Lung (tissue), 11 donors: ENCODE measurements at regions not wholly inside any gene's neighbourhood (a gene's known extent, or its start where the extent isn't known, plus 50 kb on each side); places are given as distances from the start of the nearest gene placed in this dataset.
A peak's percentile ranks its signal among the peaks of the same experiment; 100 is the strongest.

Source experiments
- ATAC-seq: fragments of 200-7000 bp; cut with Tn5 transposase; one replicate; pipeline ENCODE4 v1.9.1; 2020; ENCODE audit warnings: moderate number of reproducible peaks; ENCODE audit not compliant: insufficient read depth, low FRiP score
- DNase-seq, 3 donors: peaks; one replicate each; pipeline ENCODE4 v3.0.0-alpha.2; 2013 to 2017
- H3K27ac ChIP-seq, 2 donors: one replicate each; pipeline ENCODE4 v1.5.1; 2013; ENCODE audit warnings: mild to moderate bottlenecking in 2 of 2, moderate library complexity in 2 of 2, control low read depth in 1 of 2, inconsistent platforms in 1 of 2, low read depth in 1 of 2, low read length in 1 of 2
- H3K27me3 ChIP-seq, 3 donors: one replicate each; pipeline ENCODE4 v1.5.1; 2013; ENCODE audit warnings: low read length in 2 of 3; ENCODE audit not compliant: control insufficient read depth in 3 of 3, insufficient read depth in 3 of 3
- H3K36me3 ChIP-seq, 4 donors: one replicate each; pipeline ENCODE4 v1.5.1; 2013; ENCODE audit warnings: low read length in 4 of 4, mild to moderate bottlenecking in 1 of 4, moderate library complexity in 1 of 4; ENCODE audit not compliant: control insufficient read depth in 4 of 4, insufficient read depth in 4 of 4
- H3K4me1 ChIP-seq, 5 donors: one replicate each; pipeline ENCODE4 v1.5.1; 2013; ENCODE audit warnings: low read length in 5 of 5, mild to moderate bottlenecking in 2 of 5, moderate library complexity in 1 of 5; ENCODE audit not compliant: control insufficient read depth in 5 of 5, insufficient read depth in 5 of 5
- H3K4me3 ChIP-seq: one replicate; pipeline ENCODE4 v1.5.1; 2013; ENCODE audit warnings: mild to moderate bottlenecking, control low read depth, moderate library complexity
- H3K9ac ChIP-seq, 2 donors: one replicate each; pipeline ENCODE4 v1.5.1; 2013; ENCODE audit warnings: low read length in 2 of 2, control low read depth in 1 of 2; ENCODE audit not compliant: insufficient read depth in 1 of 2
- H3K9me3 ChIP-seq, 4 donors: one replicate each; pipeline ENCODE4 v1.5.1; 2013; ENCODE audit warnings: low read length in 3 of 4, mild to moderate bottlenecking in 1 of 4, moderate library complexity in 1 of 4; ENCODE audit not compliant: control insufficient read depth in 4 of 4, insufficient read depth in 3 of 4
- WGBS, 2 donors: extraction: QIAGEN DNeasy Blood & Tissue Kit; methylation state at CpG; one replicate each; pipeline ENCODE4 v1.1.7; 2013; 5-methylcytosine and 5-hydroxymethylcytosine counted together
- TF ChIP-seq, protein P1 (sequence below): IDR thresholded peaks from 2 replicates; pipeline ENCODE4 v1.5.1; 2012; ENCODE audit warnings: mild to moderate bottlenecking; ENCODE audit errors: control extremely low read depth, extremely low read depth
- donor health status: control.
- donor health status: control.
- donor health status: Bipolar disorder and iron deficiency.
- donor health status: healthy.
- donor health status: DM: yes; HTN: yes; CAD: no.

GRCh38 chr14:95456281-95456680 is 60.2 kb downstream of the SYNE3 start:
- TF ChIP-seq, protein P1, sequence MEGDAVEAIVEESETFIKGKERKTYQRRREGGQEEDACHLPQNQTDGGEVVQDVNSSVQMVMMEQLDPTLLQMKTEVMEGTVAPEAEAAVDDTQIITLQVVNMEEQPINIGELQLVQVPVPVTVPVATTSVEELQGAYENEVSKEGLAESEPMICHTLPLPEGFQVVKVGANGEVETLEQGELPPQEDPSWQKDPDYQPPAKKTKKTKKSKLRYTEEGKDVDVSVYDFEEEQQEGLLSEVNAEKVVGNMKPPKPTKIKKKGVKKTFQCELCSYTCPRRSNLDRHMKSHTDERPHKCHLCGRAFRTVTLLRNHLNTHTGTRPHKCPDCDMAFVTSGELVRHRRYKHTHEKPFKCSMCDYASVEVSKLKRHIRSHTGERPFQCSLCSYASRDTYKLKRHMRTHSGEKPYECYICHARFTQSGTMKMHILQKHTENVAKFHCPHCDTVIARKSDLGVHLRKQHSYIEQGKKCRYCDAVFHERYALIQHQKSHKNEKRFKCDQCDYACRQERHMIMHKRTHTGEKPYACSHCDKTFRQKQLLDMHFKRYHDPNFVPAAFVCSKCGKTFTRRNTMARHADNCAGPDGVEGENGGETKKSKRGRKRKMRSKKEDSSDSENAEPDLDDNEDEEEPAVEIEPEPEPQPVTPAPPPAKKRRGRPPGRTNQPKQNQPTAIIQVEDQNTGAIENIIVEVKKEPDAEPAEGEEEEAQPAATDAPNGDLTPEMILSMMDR = no peak
- H3K4me1 ChIP-seq = peaks cover 0 to 19% (median 4%) of the 10 kb centered on the region in 5 donors
- peaks cover 0 to under 1% (median 0%) of the 10 kb centered on the region in 3 donors for H3K27me3 ChIP-seq
- DNase-seq (no peak), ATAC-seq (no peak)
- H3K9me3 ChIP-seq = no peaks in the 10 kb centered on the region
- no peak overlapping the region for H3K4me3 ChIP-seq
- 93 to 95% methylated on average over 8 of the region's 8 CpGs for WGBS, 2 donors
- no peak overlapping the region for H3K27ac ChIP-seq
- peaks cover 0 to 21% (median 0%) of the 10 kb centered on the region in 4 donors for H3K36me3 ChIP-seq
- no peak overlapping the region for H3K9ac ChIP-seq

DNA sequence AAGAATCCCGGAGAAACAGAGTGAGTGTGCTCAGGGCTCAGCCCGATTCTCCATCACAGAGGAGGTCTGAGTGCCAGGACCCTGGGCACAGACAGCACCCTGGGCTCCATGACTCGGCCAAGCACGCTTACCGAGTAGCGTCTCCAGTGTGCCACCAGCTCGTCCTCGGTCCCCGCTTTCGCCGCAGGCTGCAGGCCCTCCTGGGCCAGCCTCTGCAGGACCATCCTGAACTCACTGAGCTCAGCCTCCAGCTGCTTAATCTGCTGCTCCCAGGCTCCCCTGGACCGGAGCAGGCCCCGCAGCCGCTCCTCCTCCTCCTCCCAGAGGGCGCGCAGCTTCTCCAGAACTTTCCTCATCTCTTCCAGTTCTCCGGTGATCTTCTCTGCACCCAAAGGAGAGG is 61.2 kb downstream of the SYNE3 start:
- ATAC-seq (no peak), DNase-seq (no peak)
- no peaks in the 10 kb centered on the region for H3K9me3 ChIP-seq
- TF ChIP-seq, protein P1 = no peak
- 97% methylated on average over 17 of the region's 17 CpGs for WGBS, 2 donors
- no peaks in the 10 kb centered on the region for H3K27me3 ChIP-seq
- no peak overlapping the region for H3K4me3 ChIP-seq
- no peak overlapping the region for H3K9ac ChIP-seq
- H3K4me1 ChIP-seq = peaks cover 0 to 9% (median 4%) of the 10 kb centered on the region in 5 donors
- no peak overlapping the region for H3K27ac ChIP-seq
- H3K36me3 ChIP-seq = peaks cover 0 to 24% (median 1%) of the 10 kb centered on the region in 4 donors

DNA sequence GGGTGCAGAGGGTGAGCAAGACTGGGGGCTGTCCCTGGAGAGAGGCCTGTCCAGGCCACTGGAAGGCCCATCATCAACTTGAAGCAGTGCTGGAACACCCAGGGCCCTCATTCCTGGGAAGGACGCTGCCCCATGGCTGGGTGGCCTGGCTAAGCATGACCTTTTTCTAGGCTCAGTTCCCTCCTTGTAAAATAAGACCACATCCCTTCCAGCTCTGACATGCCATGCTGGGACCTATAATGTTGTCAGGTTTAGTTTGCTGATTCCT is 62.8 kb downstream of the SYNE3 start:
- Histone ChIP-seq H3K27ac (no peak overlapping the region), H3K9ac (no peak overlapping the region), H3K4me1 (peaks cover 0 to 4% (median under 1%) of the 10 kb centered on the region in 5 donors), H3K27me3 (no peaks in the 10 kb centered on the region), H3K9me3 (no peaks in the 10 kb centered on the region), H3K4me3 (no peak overlapping the region), H3K36me3 (peaks cover 0 to 36% (median 6%) of the 10 kb centered on the region in 4 donors)
- 93 to 100% methylated on average over 1 of the region's 1 CpG for WGBS, 2 donors
- ATAC-seq (no peak), DNase-seq (no peak)
- TF ChIP-seq, protein P1 = no peak

- H3K4me3 ChIP-seq = no peak overlapping the region
- ATAC-seq (peak; percentile 19), DNase-seq (peak in 1 of 3 donors; percentile 22)
- no peak overlapping the region for H3K27ac ChIP-seq
- H3K36me3 ChIP-seq = peaks cover 0 to 36% (median 6%) of the 10 kb centered on the region in 4 donors
- H3K9ac ChIP-seq = no peak overlapping the region
- TF ChIP-seq, protein P1 = no peak
- H3K27me3 ChIP-seq = no peaks in the 10 kb centered on the region
- H3K4me1 ChIP-seq = no peaks in the 10 kb centered on the region
- 73 to 75% methylated on average over 10 of the region's 10 CpGs for WGBS, 2 donors
- no peaks in the 10 kb centered on the region for H3K9me3 ChIP-seq
Measured at GRCh38 chr14:95452893-95453712, 63.3 kb downstream of the SYNE3 start.
